ENCODE measurements at regions not wholly inside any gene's neighbourhood (a gene's known extent, or its start where the extent isn't known, plus 50 kb on each side); places are given as distances from the start of the nearest gene placed in this dataset.

- TF ChIP-seq CTCF (IDR thresholded peaks at IDR 0.05; ENCODE audit: poor library complexity, severe bottlenecking) (no peak), SMC3 (conservative IDR thresholded peaks at IDR 0.05; ENCODE audit: poor library complexity) (no peak), EZH2 (IDR thresholded peaks at IDR 0.05; ENCODE audit: borderline replicate concordance, insufficient read depth, low read length, poor library complexity, severe bottlenecking) (no peak), RAD21 (conservative IDR thresholded peaks at IDR 0.05) (no peak), EP300 (conservative IDR thresholded peaks at IDR 0.05; ENCODE audit: poor library complexity, severe bottlenecking) (no peak), REST (IDR thresholded peaks at IDR 0.05; ENCODE audit: borderline replicate concordance) (no peak), TAF1 (IDR thresholded peaks at IDR 0.05; ENCODE audit: low read depth) (no peak), POLR2AphosphoS5 (IDR thresholded peaks at IDR 0.05) (no peak)
These were observed 245.3 kb upstream of the WWC1 start for GRCh38 chr5:168046163-168046562.
